ENCODE measurements at regions not wholly inside any gene's neighbourhood (a gene's known extent, or its start where the extent isn't known, plus 50 kb on each side); places are given as distances from the start of the nearest gene placed in this dataset.

- Histone ChIP-seq H3K4me2 (ENCODE audit: low read depth, low read length) (no peak overlapping the region), H3K4me1 (ENCODE audit: control insufficient read depth, insufficient read depth, low read length) (no peaks in the 10 kb centered on the region), H3K18ac (ENCODE audit: low read depth, low read length) (no peak overlapping the region), H4K8ac (ENCODE audit: low read depth in 2 of 2, low read length in 2 of 2) (no peak overlapping the region), H2BK120ac (ENCODE audit: low read depth, low read length) (no peak overlapping the region), H3K4me3 (ENCODE audit: insufficient read depth, low read depth, low read length) (no peak overlapping the region), H3K79me1 (ENCODE audit: low read depth in 1 of 2, low read length in 2 of 2) (no peaks in the 10 kb centered on the region), H3K9me1 (ENCODE audit: insufficient read depth, low read length) (no peaks in the 10 kb centered on the region), H3K27me3 (ENCODE audit: control insufficient read depth, insufficient read depth, low read length) (no peaks in the 10 kb centered on the region), H2AK9ac (replicated peaks; ENCODE audit: low read depth, low read length, poor library complexity) (no peak overlapping the region), H3K14ac (replicated peaks; ENCODE audit: low read depth, low read length) (no peak overlapping the region), H2AK5ac (ENCODE audit: low read depth, low read length) (no peak overlapping the region), H2AFZ (replicated peaks; ENCODE audit: low read length, poor library complexity) (no peak overlapping the region), H3K23ac (ENCODE audit: low read depth, low read length) (no peak overlapping the region), H3K9ac (ENCODE audit: low read depth, low read length) (no peak overlapping the region), H2BK5ac (ENCODE audit: low read depth, low read length, poor library complexity, severe bottlenecking) (no peak overlapping the region), H3K27ac (ENCODE audit: insufficient read depth, low read length) (no peak overlapping the region), H3K36me3 (ENCODE audit: control insufficient read depth, insufficient read depth, low read length) (no peaks in the 10 kb centered on the region), H3K9me3 (ENCODE audit: control insufficient read depth, insufficient read depth, low read length) (no peaks in the 10 kb centered on the region), H2BK15ac (ENCODE audit: low read depth, low read length) (no peak overlapping the region), H4K20me1 (ENCODE audit: insufficient read depth, low read length) (no peaks in the 10 kb centered on the region), H3K4ac (ENCODE audit: low read depth, low read length) (no peak overlapping the region), H2BK20ac (ENCODE audit: low read depth, low read length) (no peak overlapping the region), H3K56ac (ENCODE audit: extremely low read depth, insufficient read depth, low read length) (no peak overlapping the region), H4K91ac (ENCODE audit: insufficient read depth, low read depth, low read length) (no peak overlapping the region), H4K5ac (ENCODE audit: low read depth, low read length) (no peak overlapping the region)
- in situ Hi-C loops (cut with MboI; ENCODE audit: low sequenced_read_pairs), result no loop called here
- 0% methylated on average over 1 of the region's 8 CpGs; no CpG with 5 or more reads in 1 of the 2 experiments for WGBS, 2 experiments (ENCODE audit: extremely low coverage in 2 of 2, insufficient read length in 1 of 2)
- DNase-seq (no peak), ATAC-seq (ENCODE audit: low read depth) (no peak)
- ChIA-PET CTCF (no interaction called here), POLR2A (ENCODE audit: unreplicated experiment) (no interaction called here)
- intact Hi-C loops (cut with micrococcal nuclease), result no loop called here
- TF ChIP-seq, protein P1, sequence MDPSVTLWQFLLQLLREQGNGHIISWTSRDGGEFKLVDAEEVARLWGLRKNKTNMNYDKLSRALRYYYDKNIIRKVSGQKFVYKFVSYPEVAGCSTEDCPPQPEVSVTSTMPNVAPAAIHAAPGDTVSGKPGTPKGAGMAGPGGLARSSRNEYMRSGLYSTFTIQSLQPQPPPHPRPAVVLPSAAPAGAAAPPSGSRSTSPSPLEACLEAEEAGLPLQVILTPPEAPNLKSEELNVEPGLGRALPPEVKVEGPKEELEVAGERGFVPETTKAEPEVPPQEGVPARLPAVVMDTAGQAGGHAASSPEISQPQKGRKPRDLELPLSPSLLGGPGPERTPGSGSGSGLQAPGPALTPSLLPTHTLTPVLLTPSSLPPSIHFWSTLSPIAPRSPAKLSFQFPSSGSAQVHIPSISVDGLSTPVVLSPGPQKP (IDR thresholded peaks at IDR 0.05; ENCODE audit: borderline replicate concordance, low read depth, low read length), result no peak
- no peak for TF ChIP-seq CHD1 (IDR thresholded peaks at IDR 0.05; ENCODE audit: low read depth, low read length)
- no peak for TF ChIP-seq NFE2L2 (IDR thresholded peaks at IDR 0.05; ENCODE audit: low read depth, low read length)
- no peak for TF ChIP-seq MAFK (IDR thresholded peaks at IDR 0.05; ENCODE audit: low read depth, low read length)
- no peak for TF ChIP-seq MAZ (IDR thresholded peaks at IDR 0.05; ENCODE audit: borderline replicate concordance, low read depth, low read length)
- no peak for TF ChIP-seq MXI1 (IDR thresholded peaks at IDR 0.05; ENCODE audit: borderline replicate concordance, low read depth, low read length)
- TF ChIP-seq FOS (IDR thresholded peaks at IDR 0.05; ENCODE audit: low read depth, low read length), result no peak
- no peak for TF ChIP-seq BHLHE40 (IDR thresholded peaks at IDR 0.05; ENCODE audit: low read depth, low read length)
- no peak for TF ChIP-seq RAD21 (IDR thresholded peaks at IDR 0.05; ENCODE audit: low read length)
- no peak for TF ChIP-seq SMC3 (IDR thresholded peaks at IDR 0.05; ENCODE audit: low read depth, low read length)
- BruUV-seq (replicated peaks), result no TSS peak
- dilution Hi-C loops (cut with HindIII; ENCODE audit: low sequenced_read_pairs, unreplicated experiment), result no loop called here
Measured at GRCh38 chr20:52895701-52896100, 76.5 kb upstream of the TSHZ2 start.

Measured in IMR-90 (cell line).